Prostate gland (tissue), 2 donors: ENCODE measurements at regions not wholly inside any gene's neighbourhood (a gene's known extent, or its start where the extent isn't known, plus 50 kb on each side); places are given as distances from the start of the nearest gene placed in this dataset.

Experiments
- CTCF ChIP-seq, 4 experiments: fragments of 200-600 bp in 2 of 4; fragments of 450-650 bp in 2 of 4; sonication (generic) in 2 of 4; IDR thresholded peaks; 1 replicate in 3 of 4; 2 replicates in 1 of 4; pipeline ENCODE4 v1.5.1; 2016 to 2019; ENCODE audit warnings: antibody characterized with exemption in 4 of 4, mild to moderate bottlenecking in 2 of 4, moderate library complexity in 2 of 4
- POLR2AphosphoS5 ChIP-seq: sonication (generic); formaldehyde crosslinking; IDR thresholded peaks from one replicate; pipeline ENCODE4 v1.6.1; 2017; ENCODE audit warnings: antibody characterized with exemption

GRCh38 chr11:41534391-41534790, 74.9 kb upstream of the LRRC4C start:
- no peak for TF ChIP-seq CTCF (IDR thresholded peaks at IDR 0.05)
- TF ChIP-seq POLR2AphosphoS5: no peak
